Immature natural killer cell (primary cell): ENCODE measurements at regions not wholly inside any gene's neighbourhood (a gene's known extent, or its start where the extent isn't known, plus 50 kb on each side); places are given as distances from the start of the nearest gene placed in this dataset.
"Not testable (repeated sequence)": the region's sequence is repeated elsewhere in the genome, so short reads cannot be mapped to it uniquely, and the experiment has no call there.

Experiments
- DNase-seq, 3 donors: peaks; one replicate each; pipeline ENCODE4 v3.0.0; 2022; ENCODE audit warnings: mixed read lengths in 1 of 3
- H3K27ac Mint-ChIP-seq, 6 donors: one replicate each; pipeline ENCODE4 v1.8.0; 2020; ENCODE audit warnings: mixed read lengths in 6 of 6, mild to moderate bottlenecking in 5 of 6, inconsistent platforms in 4 of 6, moderate library complexity in 3 of 6
- H3K27me3 Mint-ChIP-seq, 3 donors: one replicate each; pipeline ENCODE4 v1.8.0; 2020 to 2021; ENCODE audit warnings: low read depth in 3 of 3, mild to moderate bottlenecking in 3 of 3, mixed read lengths in 3 of 3, moderate library complexity in 3 of 3, inconsistent platforms in 1 of 3
- H3K36me3 Mint-ChIP-seq, 3 donors: one replicate each; pipeline ENCODE4 v1.8.0; 2020; ENCODE audit warnings: mixed read lengths in 3 of 3, inconsistent platforms in 2 of 3, mild to moderate bottlenecking in 2 of 3
- H3K4me1 Mint-ChIP-seq, 2 donors: one replicate each; pipeline ENCODE4 v1.8.0; 2020; ENCODE audit warnings: inconsistent platforms in 2 of 2, mild to moderate bottlenecking in 2 of 2, mixed read lengths in 2 of 2, moderate library complexity in 1 of 2
- H3K4me3 Mint-ChIP-seq, 5 donors: one replicate each; pipeline ENCODE4 v1.8.0; 2020; ENCODE audit warnings: mild to moderate bottlenecking in 5 of 5, mixed read lengths in 5 of 5, inconsistent platforms in 3 of 5, moderate library complexity in 3 of 5
- H3K9me3 Mint-ChIP-seq, 6 donors: one replicate each; pipeline ENCODE4 v1.8.0; 2020; ENCODE audit warnings: mild to moderate bottlenecking in 6 of 6, mixed read lengths in 6 of 6, inconsistent platforms in 4 of 6, moderate library complexity in 3 of 6

GRCh38 chr6:48630511-48630910 is 519.5 kb upstream of the PTCHD4 start:
- peaks cover 2 to 29% (median 11%) of the 10 kb centered on the region in 6 donors for H3K9me3 Mint-ChIP-seq
- no peak overlapping the region for H3K4me3 Mint-ChIP-seq
- H3K27ac Mint-ChIP-seq = no peak overlapping the region
- DNase-seq = no peak
- H3K27me3 Mint-ChIP-seq = no peaks in the 10 kb centered on the region
- no peaks in the 10 kb centered on the region for H3K36me3 Mint-ChIP-seq
- H3K4me1 Mint-ChIP-seq = no peaks in the 10 kb centered on the region

DNA sequence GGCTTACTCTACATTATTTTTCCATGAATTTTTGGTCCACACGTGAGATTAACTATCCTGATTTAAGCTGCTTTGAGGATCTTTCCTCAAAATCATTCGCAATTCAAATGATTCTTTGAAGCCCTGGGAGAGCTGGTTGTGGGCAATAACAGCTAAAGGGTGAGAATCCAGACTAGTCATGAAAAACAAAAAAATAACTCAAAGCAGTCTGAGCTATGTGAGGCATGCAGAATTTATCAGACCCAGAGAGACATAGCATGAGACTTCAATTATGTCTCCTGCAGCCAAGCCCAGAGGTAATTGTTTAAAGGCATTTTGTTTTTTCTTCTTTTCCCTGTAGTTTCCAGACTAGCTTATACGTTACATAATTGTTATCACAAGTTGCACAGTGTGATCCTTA is 517.3 kb upstream of the PTCHD4 start:
- no peak for DNase-seq
- Mint-ChIP-seq H3K27me3 (no peaks in the 10 kb centered on the region), H3K4me1 (no peaks in the 10 kb centered on the region), H3K9me3 (peaks cover 2 to 42% (median 15%) of the 10 kb centered on the region in 6 donors), H3K36me3 (no peaks in the 10 kb centered on the region), H3K4me3 (no peak overlapping the region), H3K27ac (no peak overlapping the region)

DNA sequence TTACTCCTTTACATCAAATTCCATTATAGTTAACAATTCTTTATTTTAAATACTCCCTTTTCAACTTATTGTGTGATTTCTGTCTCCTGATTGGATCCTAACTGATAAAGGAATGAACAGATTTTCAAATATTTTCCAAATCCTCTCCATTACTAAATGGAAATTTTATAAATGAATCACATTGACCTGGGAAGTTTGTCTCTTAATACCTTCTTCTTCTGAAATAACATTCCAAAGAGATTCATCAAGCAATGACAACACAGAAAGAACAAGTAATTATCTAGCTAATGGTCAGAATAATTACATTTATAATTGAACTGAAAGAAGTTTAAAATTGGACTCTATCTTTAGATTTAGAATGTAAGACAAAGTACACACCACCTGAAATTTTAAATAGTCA is 515.4 kb upstream of the PTCHD4 start:
- H3K9me3 Mint-ChIP-seq = peaks cover 4 to 48% (median 13%) of the 10 kb centered on the region in 6 donors
- H3K36me3 Mint-ChIP-seq = no peaks in the 10 kb centered on the region
- no peak overlapping the region for H3K4me3 Mint-ChIP-seq
- DNase-seq = no peak
- no peaks in the 10 kb centered on the region for H3K4me1 Mint-ChIP-seq
- H3K27ac Mint-ChIP-seq = no peak overlapping the region
- no peaks in the 10 kb centered on the region for H3K27me3 Mint-ChIP-seq

GRCh38 chr6:48624631-48625030 is 513.6 kb upstream of the PTCHD4 start:
- peaks cover 3 to 46% (median 11%) of the 10 kb centered on the region in 6 donors for H3K9me3 Mint-ChIP-seq
- H3K4me1 Mint-ChIP-seq = no peaks in the 10 kb centered on the region
- H3K4me3 Mint-ChIP-seq = no peak overlapping the region
- no peak for DNase-seq
- H3K27me3 Mint-ChIP-seq = no peaks in the 10 kb centered on the region
- no peak overlapping the region for H3K27ac Mint-ChIP-seq
- H3K36me3 Mint-ChIP-seq = no peaks in the 10 kb centered on the region

DNA sequence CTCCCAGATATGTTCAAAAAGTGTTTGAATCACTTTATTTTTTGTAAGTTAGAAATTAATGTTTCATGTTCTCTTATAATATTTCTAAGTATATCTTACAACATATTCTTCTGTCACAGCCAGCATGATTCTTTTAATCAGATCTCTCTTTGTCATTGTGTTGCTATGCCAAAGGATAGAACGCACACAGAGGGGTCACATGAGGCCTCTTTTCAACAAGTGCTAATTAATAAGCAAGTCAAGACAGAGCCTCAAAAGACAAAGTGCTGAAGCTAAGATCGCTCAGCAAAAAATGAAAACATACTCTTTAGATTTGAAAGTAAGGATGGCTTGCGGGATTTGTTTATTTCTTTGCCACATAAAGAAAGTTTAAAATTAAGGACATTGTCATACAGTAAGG is 508.8 kb upstream of the PTCHD4 start:
- no peak overlapping the region for H3K27ac Mint-ChIP-seq
- no peaks in the 10 kb centered on the region for H3K4me1 Mint-ChIP-seq
- no peak overlapping the region for H3K4me3 Mint-ChIP-seq
- H3K36me3 Mint-ChIP-seq = no peaks in the 10 kb centered on the region
- H3K27me3 Mint-ChIP-seq = no peaks in the 10 kb centered on the region
- H3K9me3 Mint-ChIP-seq = peaks cover 10 to 49% (median 13%) of the 10 kb centered on the region in 6 donors
- DNase-seq = no peak

- no peaks in the 10 kb centered on the region for H3K4me1 Mint-ChIP-seq
- H3K27ac Mint-ChIP-seq = no peak overlapping the region
- H3K9me3 Mint-ChIP-seq = peaks cover 14 to 53% (median 22%) of the 10 kb centered on the region in 6 donors
- DNase-seq = no peak
- H3K4me3 Mint-ChIP-seq = no peak overlapping the region
- H3K27me3 Mint-ChIP-seq = peaks cover 0 to 1% (median 0%) of the 10 kb centered on the region in 3 donors
- H3K36me3 Mint-ChIP-seq = peaks cover 0 to 3% (median 0%) of the 10 kb centered on the region in 3 donors
Measured at GRCh38 chr6:48615041-48615440, 504.0 kb upstream of the PTCHD4 start.

DNA sequence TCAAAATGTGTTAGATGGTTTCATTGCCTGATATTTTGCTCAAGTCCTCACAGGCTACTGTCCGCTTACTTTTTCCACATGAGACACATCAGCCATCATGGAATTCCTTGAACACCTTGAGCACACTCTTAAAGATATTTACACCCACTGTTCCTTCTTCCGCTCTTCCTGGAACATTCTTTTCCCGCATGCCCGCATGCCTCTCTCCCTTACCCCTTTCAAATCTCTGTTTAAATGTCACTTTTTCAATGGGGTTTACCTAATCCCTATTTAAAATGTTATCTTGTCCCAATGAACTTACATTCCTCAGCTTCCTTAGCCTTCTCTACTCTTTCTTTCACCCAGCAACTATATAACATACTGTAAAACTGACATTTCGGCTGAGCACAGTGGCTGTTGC is 503.3 kb upstream of the PTCHD4 start:
- Mint-ChIP-seq H3K4me1 (no peaks in the 10 kb centered on the region), H3K36me3 (peaks cover 0 to 3% (median 0%) of the 10 kb centered on the region in 3 donors), H3K27ac (no peak overlapping the region), H3K9me3 (peaks cover 16 to 53% (median 23%) of the 10 kb centered on the region in 6 donors), H3K27me3 (peaks cover 0 to 3% (median 0%) of the 10 kb centered on the region in 3 donors), H3K4me3 (no peak overlapping the region)
- no peak for DNase-seq

- no peak overlapping the region for H3K4me3 Mint-ChIP-seq
- DNase-seq = no peak
- no peaks in the 10 kb centered on the region for H3K4me1 Mint-ChIP-seq
- peaks cover 0 to 3% (median 0%) of the 10 kb centered on the region in 3 donors for H3K27me3 Mint-ChIP-seq
- H3K36me3 Mint-ChIP-seq = peaks cover 0 to 3% (median 0%) of the 10 kb centered on the region in 3 donors
- H3K27ac Mint-ChIP-seq = no peak overlapping the region
- H3K9me3 Mint-ChIP-seq = peaks cover 16 to 54% (median 25%) of the 10 kb centered on the region in 6 donors
Measured at GRCh38 chr6:48613231-48613949, 502.4 kb upstream of the PTCHD4 start.

DNA sequence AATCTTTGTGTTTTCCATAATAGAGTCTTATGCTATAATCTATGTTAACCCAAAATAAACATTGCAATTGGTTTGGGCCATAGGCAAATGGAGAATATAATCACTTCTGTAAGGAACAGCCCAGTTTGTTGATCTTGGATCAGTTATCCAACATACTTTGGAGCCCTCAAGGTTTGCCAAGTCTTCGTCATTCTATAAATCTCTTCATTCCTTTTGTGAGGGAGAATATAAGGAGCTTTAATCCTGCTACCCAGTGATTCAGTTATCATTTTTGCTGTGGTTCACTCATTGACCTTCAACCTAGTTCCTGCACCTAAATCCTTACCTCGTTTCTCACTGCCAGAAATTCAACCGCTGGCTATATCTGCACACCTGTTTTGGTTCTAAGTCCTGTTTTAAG is 500.3 kb upstream of the PTCHD4 start:
- Mint-ChIP-seq H3K36me3 (peaks cover 0 to 3% (median 0%) of the 10 kb centered on the region in 3 donors), H3K27me3 (peaks cover 0 to 3% (median 0%) of the 10 kb centered on the region in 3 donors), H3K4me3 (no peak overlapping the region), H3K4me1 (no peaks in the 10 kb centered on the region), H3K9me3 (peaks cover 14 to 47% (median 22%) of the 10 kb centered on the region in 6 donors), H3K27ac (no peak overlapping the region)
- no peak for DNase-seq

DNA sequence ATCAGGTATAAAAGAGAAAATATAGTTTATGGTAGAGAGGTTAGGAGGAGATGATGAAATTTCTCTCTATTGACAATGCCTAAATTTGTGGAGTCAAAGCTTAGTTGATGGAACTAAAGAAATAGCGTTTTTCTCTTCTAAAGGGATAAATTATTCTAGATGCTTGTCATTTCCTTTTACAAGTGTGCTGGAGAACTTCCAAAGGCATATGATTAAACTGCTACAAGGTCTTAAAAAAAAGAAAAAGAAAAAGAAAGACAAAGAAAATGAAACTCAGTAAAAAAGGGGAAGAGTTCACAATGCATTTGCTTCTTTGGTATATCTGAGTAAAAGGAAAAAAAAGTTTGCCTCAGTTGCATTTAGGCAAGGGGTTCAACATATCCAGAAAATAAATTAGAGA is 499.8 kb upstream of the PTCHD4 start:
- Mint-ChIP-seq H3K9me3 (peaks cover 14 to 43% (median 23%) of the 10 kb centered on the region in 6 donors), H3K4me3 (no peak overlapping the region)

GRCh38 chr6:48606618-48607017 is 495.6 kb upstream of the PTCHD4 start:
- Mint-ChIP-seq H3K4me3 (no peak overlapping the region), H3K27me3 (peaks cover 0 to 1% (median 1%) of the 10 kb centered on the region in 3 donors), H3K36me3 (no peaks in the 10 kb centered on the region), H3K4me1 (no peaks in the 10 kb centered on the region), H3K27ac (no peak overlapping the region), H3K9me3 (peaks cover 5 to 46% (median 20%) of the 10 kb centered on the region in 6 donors)
- no peak for DNase-seq

More for the DNA sequence above, 499.8 kb upstream of the PTCHD4 start:
- no peak overlapping the region for H3K27ac Mint-ChIP-seq
- peaks cover 0 to 3% (median 0%) of the 10 kb centered on the region in 3 donors for H3K36me3 Mint-ChIP-seq
- DNase-seq = no peak
- no peaks in the 10 kb centered on the region for H3K4me1 Mint-ChIP-seq
- H3K27me3 Mint-ChIP-seq = peaks cover 0 to 3% (median 0%) of the 10 kb centered on the region in 3 donors

DNA sequence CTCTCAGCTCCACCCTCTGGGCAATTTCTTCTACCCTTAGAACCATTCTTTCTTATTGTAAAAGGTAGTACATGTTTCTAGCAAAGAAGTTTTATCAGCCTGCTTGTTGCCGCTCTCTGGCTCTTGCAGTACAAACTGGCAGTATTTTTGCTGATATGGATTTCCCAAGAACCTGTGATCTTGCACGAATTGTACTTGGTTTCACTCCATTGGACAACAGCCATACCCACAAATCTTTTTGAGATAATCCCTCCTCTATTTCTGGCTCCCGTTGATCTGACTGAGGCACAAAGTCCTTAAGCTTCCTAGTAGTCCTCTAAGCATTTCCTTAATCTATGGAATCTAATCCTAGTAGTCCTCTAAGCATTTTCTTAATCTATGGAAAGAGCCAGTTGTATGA is 487.0 kb upstream of the PTCHD4 start:
- Mint-ChIP-seq H3K4me3 (no peak overlapping the region), H3K4me1 (no peaks in the 10 kb centered on the region), H3K27me3 (peaks cover 0 to under 1% (median 0%) of the 10 kb centered on the region in 3 donors), H3K27ac (no peak overlapping the region), H3K36me3 (no peaks in the 10 kb centered on the region), H3K9me3 (peaks cover 6 to 56% (median 22%) of the 10 kb centered on the region in 6 donors)
- DNase-seq = no peak

DNA sequence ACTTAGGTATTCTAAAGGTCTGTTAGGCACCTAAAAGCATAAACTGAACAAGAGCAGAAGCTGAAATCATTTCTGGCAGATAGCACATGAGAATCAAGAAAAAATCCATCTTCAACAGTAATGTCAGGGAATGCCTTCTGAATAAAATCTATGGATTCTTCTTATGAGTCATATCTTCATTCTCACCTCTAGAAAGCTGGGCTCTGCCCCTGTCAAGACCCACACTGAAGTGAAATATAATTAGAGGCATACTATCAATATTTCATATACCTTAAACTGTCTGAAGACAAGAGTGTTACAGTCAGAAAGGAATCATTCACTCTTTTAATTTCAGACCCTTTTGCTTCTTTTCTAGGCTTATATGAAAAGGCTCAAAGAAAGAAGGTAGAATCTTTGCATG is 485.8 kb upstream of the PTCHD4 start:
- no peaks in the 10 kb centered on the region for H3K4me1 Mint-ChIP-seq
- H3K36me3 Mint-ChIP-seq = no peaks in the 10 kb centered on the region
- no peak for DNase-seq
- peaks cover 6 to 51% (median 23%) of the 10 kb centered on the region in 6 donors for H3K9me3 Mint-ChIP-seq
- H3K4me3 Mint-ChIP-seq = no peak overlapping the region
- no peak overlapping the region for H3K27ac Mint-ChIP-seq
- no peaks in the 10 kb centered on the region for H3K27me3 Mint-ChIP-seq

GRCh38 chr6:48591158-48591557 is 480.2 kb upstream of the PTCHD4 start:
- H3K27ac Mint-ChIP-seq, H3K27me3 Mint-ChIP-seq, DNase-seq, H3K4me1 Mint-ChIP-seq, H3K36me3 Mint-ChIP-seq, H3K4me3 Mint-ChIP-seq: not testable (repeated sequence)
- peaks cover 6 to 45% (median 17%) of the 10 kb centered on the region in 6 donors for H3K9me3 Mint-ChIP-seq

DNA sequence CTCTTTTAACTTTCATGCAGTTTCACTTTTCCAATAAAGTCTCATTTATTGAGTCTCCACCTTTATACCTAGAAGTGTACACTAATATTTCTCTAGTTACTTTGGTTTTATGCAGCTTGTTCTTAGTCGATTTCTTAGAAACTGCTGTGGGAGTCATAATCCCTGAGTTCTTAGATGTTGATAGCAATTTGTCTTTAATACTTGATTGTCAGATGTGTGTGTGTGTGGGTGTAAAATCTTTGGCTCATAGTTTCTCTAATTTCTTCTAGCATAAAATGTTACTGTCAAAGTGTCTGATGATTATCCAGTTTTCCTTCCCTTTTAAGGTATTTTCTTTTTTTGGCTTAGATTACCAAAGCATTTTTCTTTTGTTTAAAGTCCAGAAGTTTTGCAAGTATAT is 473.8 kb upstream of the PTCHD4 start:
- DNase-seq = no peak
- Mint-ChIP-seq H3K27ac (no peak overlapping the region), H3K4me3 (no peak overlapping the region), H3K27me3 (no peaks in the 10 kb centered on the region), H3K36me3 (no peaks in the 10 kb centered on the region), H3K9me3 (peaks cover 2 to 26% (median 12%) of the 10 kb centered on the region in 6 donors), H3K4me1 (no peaks in the 10 kb centered on the region)
